H1 (cell line): ENCODE measurements at regions not wholly inside any gene's neighbourhood (a gene's known extent, or its start where the extent isn't known, plus 50 kb on each side); places are given as distances from the start of the nearest gene placed in this dataset.

Source experiments
- ATF2 ChIP-seq: IDR thresholded peaks from 2 replicates; pipeline ENCODE4 v1.6.1; 2012; ENCODE audit warnings: low read length, inconsistent platforms
- BRCA1 ChIP-seq: IDR thresholded peaks from 2 replicates; pipeline ENCODE4 v1.6.1; 2012; ENCODE audit warnings: low read depth, low read length, improper control_type of control experiment
- MAX ChIP-seq: IDR thresholded peaks from 2 replicates; pipeline ENCODE4 v1.6.1; 2012; ENCODE audit warnings: inconsistent platforms
- POLR2AphosphoS5 ChIP-seq: IDR thresholded peaks from 2 replicates; pipeline ENCODE4 v1.6.1; 2011; ENCODE audit warnings: low read depth, low read length

GRCh38 chr16:51449441-51449840, 298.4 kb upstream of the SALL1 start (continued):
- no peak for TF ChIP-seq ATF2
- TF ChIP-seq BRCA1: no peak
- no peak for TF ChIP-seq POLR2AphosphoS5
- no peak for TF ChIP-seq MAX
- TF ChIP-seq, all 59 proteins: peak for 0
